NCI-H345 treated with DMSO at 0.1 percent for 48 hours (cell line): ENCODE measurements at regions not wholly inside any gene's neighbourhood (a gene's known extent, or its start where the extent isn't known, plus 50 kb on each side); places are given as distances from the start of the nearest gene placed in this dataset.

Experiments
- DNase-seq: peaks from one replicate; lab custom pipeline; 2025; ENCODE audit not compliant: unreplicated experiment; lab: John Stamatoyannopoulos, UW

GRCh38 chr4:10765386-10765785, 80.8 kb upstream of the CLNK start:
- no peak for DNase-seq

GRCh38 chr4:10762561-10762960, 78.0 kb upstream of the CLNK start:
- DNase-seq, result no peak

- no peak for DNase-seq
Observed at GRCh38 chr4:10761903-10762302, 77.3 kb upstream of the CLNK start.

GRCh38 chr4:10760086-10760485, 75.5 kb upstream of the CLNK start:
- DNase-seq, result no peak

- no peak for DNase-seq
Observed at GRCh38 chr4:10758906-10759305, 74.3 kb upstream of the CLNK start.

GRCh38 chr4:10753856-10754402, 69.4 kb upstream of the CLNK start:
- no peak for DNase-seq

- DNase-seq, result no peak
Observed at GRCh38 chr4:10753336-10753735, 68.8 kb upstream of the CLNK start.

GRCh38 chr4:10750714-10751113, 66.1 kb upstream of the CLNK start:
- DNase-seq, result no peak

GRCh38 chr4:10747186-10747585, 62.6 kb upstream of the CLNK start:
- no peak for DNase-seq

- DNase-seq, result no peak
Observed at GRCh38 chr4:10746371-10747171, 62.0 kb upstream of the CLNK start.

GRCh38 chr4:10743357-10743756, 58.8 kb upstream of the CLNK start:
- no peak for DNase-seq

- no peak for DNase-seq
Observed at GRCh38 chr4:10741961-10742699, 57.6 kb upstream of the CLNK start.

- DNase-seq, result no peak
Observed at GRCh38 chr4:10740891-10741620, 56.5 kb upstream of the CLNK start.

- DNase-seq, result no peak
Observed at GRCh38 chr4:10740251-10740650, 55.7 kb upstream of the CLNK start.

GRCh38 chr4:10738826-10739489, 54.4 kb upstream of the CLNK start:
- DNase-seq, result no peak

GRCh38 chr4:10737337-10737736, 52.8 kb upstream of the CLNK start:
- no peak for DNase-seq

- no peak for DNase-seq
Observed at GRCh38 chr4:10736895-10737294, 52.3 kb upstream of the CLNK start.

GRCh38 chr4:10736266-10736665, 51.7 kb upstream of the CLNK start:
- no peak for DNase-seq

GRCh38 chr4:10734697-10735096, 50.1 kb upstream of the CLNK start:
- no peak for DNase-seq
